ENCODE measurements at regions not wholly inside any gene's neighbourhood (a gene's known extent, or its start where the extent isn't known, plus 50 kb on each side); places are given as distances from the start of the nearest gene placed in this dataset.

- no peak overlapping the region for H3K4me3 ChIP-seq
- no peak for TF ChIP-seq FOSB (CRISPR knock-in tag; IDR thresholded peaks at IDR 0.05)
- FAIRE-seq = no peak
- no peak for ATAC-seq
- POLR2A ChIA-PET = no interaction called here
- no peaks in the 10 kb centered on the region for H3K9me3 ChIP-seq
- H3K4me1 ChIP-seq = peaks cover 23% of the 10 kb centered on the region
- no peak overlapping the region for H3K4me2 ChIP-seq
- H3K27ac ChIP-seq = no peak overlapping the region
- no peak for DNase-seq (ENCODE audit: low read depth in 1 of 2, low spot score in 1 of 2)
- CTCF ChIA-PET = no interaction called here
Measured at GRCh38 chr9:115208501-115208900, 90.5 kb upstream of the TNC start.

- CTCF ChIA-PET = interaction anchor here (1.4 to 1.6 kb wide), 2 partner anchors 9 to 314 kb away, joined by 3 to 5 read pairs; no protein-coding TSS in a partner anchor
- ATAC-seq (peak; percentile 48 to 55; a peak in 4 of 6 replicates), DNase-seq (ENCODE audit: low read depth in 1 of 2, low spot score in 1 of 2) (peak in 1 of 2 experiments; percentile 22), FAIRE-seq (no peak)
- H3K4me2 ChIP-seq = no peak overlapping the region
- TF ChIP-seq JUNB (IDR thresholded peaks at IDR 0.05) (peak; percentile 32; the same call in 1 of the 2 replicates), MAX (IDR thresholded peaks at IDR 0.05) (no peak), RCOR1 (IDR thresholded peaks at IDR 0.05; ENCODE audit: low read depth, low read length) (no peak), CHD2 (IDR thresholded peaks at IDR 0.05; ENCODE audit: low read length, partially characterized antibody) (no peak)
- no peak overlapping the region for H3K27ac ChIP-seq
- POLR2A ChIA-PET = no interaction called here
- 0% methylated on average over 2 of the region's 2 CpGs for WGBS (ENCODE audit: missing lambda C conversion rate)
- peaks cover 30% of the 10 kb centered on the region for H3K4me1 ChIP-seq
- no peaks in the 10 kb centered on the region for H3K9me3 ChIP-seq
- no peak overlapping the region for H3K4me3 ChIP-seq
Measured at GRCh38 chr9:115209601-115210306, 91.8 kb upstream of the TNC start.

- POLR2A ChIA-PET = interaction anchor here (0.9 kb wide), 1 partner anchor 9 kb away, joined by 3 read pairs; no protein-coding TSS in a partner anchor
- no peak overlapping the region; a peak in 1 of 6 replicates for H3K27ac ChIP-seq
Measured at GRCh38 chr9:115210699-115211098, 92.7 kb upstream of the TNC start.

GRCh38 chr9:115211413-115212124, 93.6 kb upstream of the TNC start:
- Histone ChIP-seq H3K27ac (peak overlapping the region in 1 of 2 experiments; percentile 7; a peak in 1 of 6 replicates), H3K9me3 (no peaks in the 10 kb centered on the region), H3K4me3 (no peak overlapping the region), H3K4me2 (no peak overlapping the region), H3K4me1 (peaks cover 19% of the 10 kb centered on the region; the same call in 1 of the 3 replicates)
- DNase-seq (ENCODE audit: low read depth in 1 of 2, low spot score in 1 of 2) (no peak), FAIRE-seq (no peak), ATAC-seq (no peak)
- WGBS (ENCODE audit: missing lambda C conversion rate) = 53% methylated on average over 3 of the region's 3 CpGs
- POLR2A ChIA-PET = interaction anchor here (0.9 kb wide), 1 partner anchor 8 kb away, joined by 3 read pairs; no protein-coding TSS in a partner anchor
- TF ChIP-seq POLR2AphosphoS2 (conservative IDR thresholded peaks at IDR 0.05; ENCODE audit: low read length) = no peak
- no peak for TF ChIP-seq TP53 (CRISPR knock-in tag; IDR thresholded peaks at IDR 0.05)
- CTCF ChIA-PET = interaction anchor here (1.1 to 1.6 kb wide), 4 partner anchors 9 to 312 kb away, joined by 3 to 5 read pairs (median 4); no protein-coding TSS in a partner anchor

More at GRCh38 chr9:115210699-115211098, 92.7 kb upstream of the TNC start:
- DNase-seq (ENCODE audit: low read depth in 1 of 2, low spot score in 1 of 2) (no peak), FAIRE-seq (no peak), ATAC-seq (no peak)
- TF ChIP-seq CHD4 (IDR thresholded peaks at IDR 0.05; ENCODE audit: borderline replicate concordance) (no peak), PBX3 (IDR thresholded peaks at IDR 0.05) (no peak), RFX5 (IDR thresholded peaks at IDR 0.05) (no peak)
- H3K9me3 ChIP-seq = no peaks in the 10 kb centered on the region
- CTCF ChIA-PET = interaction anchor here (1.1 to 1.6 kb wide), 3 partner anchors 10 to 313 kb away, joined by 3 to 5 read pairs (median 4); no protein-coding TSS in a partner anchor
- H3K4me2 ChIP-seq = no peak overlapping the region
- peaks cover 20% of the 10 kb centered on the region; the same call in 1 of the 3 replicates for H3K4me1 ChIP-seq
- 66% methylated on average over 2 of the region's 2 CpGs for WGBS (ENCODE audit: missing lambda C conversion rate)
- H3K4me3 ChIP-seq = no peak overlapping the region

GRCh38 chr9:115212125-115212605, 94.2 kb upstream of the TNC start:
- Histone ChIP-seq H3K4me3 (no peak overlapping the region), H3K4me2 (no peak overlapping the region), H3K27ac (peak overlapping the region in 1 of 2 experiments; percentile 7; a peak in 1 of 6 replicates), H3K4me1 (peaks cover 19% of the 10 kb centered on the region; the same call in 1 of the 3 replicates), H3K9me3 (no peaks in the 10 kb centered on the region)
- ChIA-PET CTCF (interaction anchor here (1.1 kb wide), 1 partner anchor 30 kb away, joined by 4 read pairs; no protein-coding TSS in a partner anchor), POLR2A (no interaction called here)
- DNase-seq (ENCODE audit: low read depth in 1 of 2, low spot score in 1 of 2) (no peak), ATAC-seq (no peak), FAIRE-seq (no peak)
- TF ChIP-seq HEYL (CRISPR knock-in tag; IDR thresholded peaks at IDR 0.05) = no peak
- no peak for TF ChIP-seq E2F6 (IDR thresholded peaks at IDR 0.05; ENCODE audit: borderline replicate concordance, low read depth)
- TF ChIP-seq ZNF302 (CRISPR knock-in tag; IDR thresholded peaks at IDR 0.05) = no peak
- no peak for TF ChIP-seq GATA3 (IDR thresholded peaks at IDR 0.05; ENCODE audit: borderline replicate concordance)
- TF ChIP-seq ESRRA (IDR thresholded peaks at IDR 0.05; ENCODE audit: borderline replicate concordance, low read length) = no peak
- no peak for TF ChIP-seq HMGXB4 (CRISPR knock-in tag; IDR thresholded peaks at IDR 0.05; ENCODE audit: borderline replicate concordance)
- TF ChIP-seq RAD21 (conservative IDR thresholded peaks at IDR 0.05 in 1 of 2, IDR thresholded peaks at IDR 0.05 in 1 of 2) = no peak
- TF ChIP-seq ATOH8 (CRISPR knock-in tag; IDR thresholded peaks at IDR 0.05; ENCODE audit: low read depth) = no peak
